HPDE6-E6E7 (cell line): ENCODE measurements at regions not wholly inside any gene's neighbourhood (a gene's known extent, or its start where the extent isn't known, plus 50 kb on each side); places are given as distances from the start of the nearest gene placed in this dataset.

ENCODE experiments used
- DNase-seq: peaks from one replicate; pipeline ENCODE4 v3.0.0; 2011; ENCODE audit warnings: missing footprints; ENCODE audit errors: extremely low spot score

GRCh38 chr13:22001336-22001735 is 330.5 kb downstream of the FGF9 start:
- no peak for DNase-seq

GRCh38 chr13:22002893-22003292 is 332.0 kb downstream of the FGF9 start:
- no peak for DNase-seq

- DNase-seq, result no peak
Measured at GRCh38 chr13:22009500-22009899, 338.6 kb downstream of the FGF9 start.

- no peak for DNase-seq
Measured at GRCh38 chr13:22009937-22010336, 339.1 kb downstream of the FGF9 start.

- DNase-seq, result no peak
Measured at GRCh38 chr13:22012686-22013085, 341.8 kb downstream of the FGF9 start.

DNA sequence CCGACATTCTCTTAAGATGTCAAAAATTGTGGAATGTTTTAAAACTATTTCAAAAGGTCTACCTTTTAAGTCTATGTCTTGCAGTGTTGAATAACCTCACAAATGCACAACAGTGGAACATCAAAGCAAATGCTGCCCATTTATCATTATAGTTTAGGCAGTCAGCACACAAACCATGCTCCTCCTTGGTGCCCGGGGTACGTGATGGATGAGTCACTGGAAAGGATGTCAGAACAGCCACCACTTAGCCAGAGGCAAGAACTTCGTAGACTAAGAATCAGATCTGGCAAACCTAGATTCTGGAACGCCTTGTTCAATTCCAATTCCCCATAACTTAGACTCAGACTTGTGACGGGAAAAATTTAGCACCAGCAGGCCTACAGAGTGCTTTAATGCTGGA is 343.6 kb downstream of the FGF9 start:
- no peak for DNase-seq

DNA sequence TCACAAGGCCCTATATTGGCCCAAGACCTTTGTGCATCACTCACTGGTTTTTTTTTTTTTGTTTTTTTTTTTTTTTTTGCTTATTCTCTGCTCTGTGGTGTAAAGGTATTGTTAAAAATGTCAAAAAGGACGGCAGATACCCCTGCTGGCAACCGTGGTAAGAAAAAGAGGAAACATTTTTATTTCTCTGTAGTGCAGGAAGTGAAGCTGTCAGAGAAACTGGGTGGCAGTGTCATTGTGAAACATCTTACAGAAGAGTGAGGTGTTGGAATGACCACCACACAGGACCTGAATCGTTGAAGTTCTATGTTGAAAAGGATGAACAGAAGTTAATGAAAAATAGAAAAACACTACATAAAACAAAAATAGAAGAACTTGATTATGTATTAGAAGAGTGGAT is 346.4 kb downstream of the FGF9 start:
- no peak for DNase-seq

DNA sequence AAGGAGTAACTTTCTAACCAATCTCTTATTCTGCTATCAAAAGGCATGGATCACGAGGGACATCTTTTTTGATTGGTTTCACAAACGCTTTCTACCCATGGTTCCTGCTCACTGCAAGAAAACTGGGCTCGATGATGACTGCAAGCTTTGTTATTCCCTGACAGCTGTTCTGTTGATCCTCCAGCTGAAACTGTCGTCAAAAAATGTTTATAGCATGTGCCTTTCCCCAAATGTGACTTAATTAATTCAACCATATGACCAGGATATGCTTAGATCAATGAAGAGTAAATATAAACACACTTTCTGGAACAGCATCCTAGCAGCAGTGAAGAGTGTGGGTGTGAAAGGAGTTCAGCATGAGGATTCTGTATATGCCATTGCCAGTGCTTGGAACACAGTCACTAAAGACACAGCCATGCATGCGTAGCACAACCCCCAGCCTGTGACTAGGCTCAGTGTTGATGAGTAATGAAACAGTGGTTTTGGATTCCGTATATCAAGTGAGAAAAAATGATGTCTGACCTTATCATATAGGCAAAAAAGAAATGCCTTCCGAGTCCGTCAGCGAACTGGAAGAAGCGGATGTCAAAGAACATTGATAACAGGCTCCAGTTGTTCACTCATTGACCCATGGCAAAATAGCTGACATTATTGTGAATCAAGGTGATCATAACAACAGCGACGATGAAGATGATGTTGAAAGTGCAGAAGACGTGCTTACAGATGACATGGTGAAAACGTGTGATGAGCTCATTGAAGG is 347.4 kb downstream of the FGF9 start:
- DNase-seq, result no peak

DNA sequence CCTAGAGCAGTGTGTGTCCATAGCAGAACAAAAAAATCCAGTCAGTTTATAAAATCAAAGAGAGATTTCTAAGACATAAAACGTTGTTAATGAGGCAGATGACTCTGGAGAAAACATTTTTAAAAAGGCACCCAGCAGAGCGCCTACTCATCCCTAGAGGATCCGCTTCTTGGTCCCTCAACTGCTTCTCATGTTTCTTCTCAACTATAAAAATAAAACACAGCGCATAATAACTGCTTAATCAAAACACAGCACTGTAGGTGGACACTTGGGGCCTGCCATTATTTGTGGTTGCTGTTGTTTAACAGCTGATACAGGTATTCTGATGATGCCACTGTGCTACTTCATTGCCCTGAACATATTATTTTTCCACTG is 347.9 kb downstream of the FGF9 start:
- no peak for DNase-seq

- no peak for DNase-seq
Measured at GRCh38 chr13:22024381-22024994, 353.6 kb downstream of the FGF9 start.

GRCh38 chr13:22027566-22027965 is 356.7 kb downstream of the FGF9 start:
- no peak for DNase-seq

GRCh38 chr13:22028831-22029230 is 358.0 kb downstream of the FGF9 start:
- DNase-seq, result no peak

DNA sequence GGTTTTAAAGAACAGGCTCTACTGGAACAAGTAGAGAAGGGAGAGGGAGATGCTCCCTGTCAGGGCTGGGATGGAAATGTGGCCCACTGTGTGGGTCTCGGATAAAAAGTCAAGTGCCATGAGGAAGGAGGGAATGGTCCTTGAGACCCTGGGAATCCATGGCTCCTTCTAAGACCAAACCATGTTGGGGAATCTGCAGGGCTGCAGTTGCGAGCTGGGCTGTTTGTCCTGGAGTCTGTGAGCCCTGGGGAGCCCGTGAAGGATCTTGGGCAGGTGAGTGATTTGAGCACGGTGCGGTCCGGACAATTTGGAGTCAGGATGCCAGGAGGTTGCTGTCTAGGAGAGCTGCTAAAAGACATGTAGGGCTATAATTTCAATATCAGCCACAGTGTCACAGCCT is 359.4 kb downstream of the FGF9 start:
- DNase-seq, result no peak

- no peak for DNase-seq
Measured at GRCh38 chr13:22031702-22032286, 360.9 kb downstream of the FGF9 start.

GRCh38 chr13:22032905-22033304 is 362.0 kb downstream of the FGF9 start:
- no peak for DNase-seq

- DNase-seq, result no peak
Measured at GRCh38 chr13:22039961-22040360, 369.1 kb downstream of the FGF9 start.

GRCh38 chr13:22040810-22041364 is 370.0 kb downstream of the FGF9 start:
- no peak for DNase-seq

- no peak for DNase-seq
Measured at GRCh38 chr13:22041741-22042140, 370.9 kb downstream of the FGF9 start.

DNA sequence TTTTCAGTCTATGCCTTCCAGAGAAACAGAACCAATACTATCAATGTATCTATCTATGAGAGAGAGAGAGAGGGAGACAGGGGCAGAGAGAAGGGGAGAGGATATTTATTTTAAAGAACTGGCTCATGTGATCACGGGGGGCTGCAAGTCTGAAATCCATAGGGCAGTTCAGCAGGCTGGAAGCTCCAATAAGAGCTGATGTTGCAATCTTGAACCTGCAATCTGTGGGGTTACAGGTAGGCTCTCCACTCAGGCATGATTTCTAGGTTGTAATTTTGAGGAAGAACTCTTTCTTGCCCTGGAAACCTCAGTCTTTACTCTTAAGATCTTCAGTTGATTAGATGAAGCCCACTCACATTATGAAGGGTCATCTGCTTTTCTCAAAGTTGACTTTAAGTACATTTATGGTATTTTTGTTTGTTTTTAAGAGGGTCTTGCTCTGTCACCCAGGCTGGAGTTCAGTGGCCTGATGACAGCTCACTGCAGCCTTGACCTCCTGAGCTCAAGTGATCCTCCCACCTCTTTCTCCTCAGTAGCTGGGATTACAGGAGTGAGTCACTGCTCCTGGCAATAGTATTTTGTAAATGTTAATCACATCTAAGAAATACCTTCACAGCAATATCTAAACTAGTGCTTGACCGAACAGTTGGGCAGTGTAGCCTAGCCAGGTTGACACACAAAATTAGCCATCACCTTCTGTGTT is 376.4 kb downstream of the FGF9 start:
- no peak for DNase-seq

- DNase-seq, result no peak
Measured at GRCh38 chr13:22047785-22048104, 376.9 kb downstream of the FGF9 start.

GRCh38 chr13:22049384-22049783 is 378.5 kb downstream of the FGF9 start:
- DNase-seq, result no peak

GRCh38 chr13:22050951-22051563 is 380.2 kb downstream of the FGF9 start:
- DNase-seq, result no peak
